ENCODE measurements at regions not wholly inside any gene's neighbourhood (a gene's known extent, or its start where the extent isn't known, plus 50 kb on each side); places are given as distances from the start of the nearest gene placed in this dataset.

DNA sequence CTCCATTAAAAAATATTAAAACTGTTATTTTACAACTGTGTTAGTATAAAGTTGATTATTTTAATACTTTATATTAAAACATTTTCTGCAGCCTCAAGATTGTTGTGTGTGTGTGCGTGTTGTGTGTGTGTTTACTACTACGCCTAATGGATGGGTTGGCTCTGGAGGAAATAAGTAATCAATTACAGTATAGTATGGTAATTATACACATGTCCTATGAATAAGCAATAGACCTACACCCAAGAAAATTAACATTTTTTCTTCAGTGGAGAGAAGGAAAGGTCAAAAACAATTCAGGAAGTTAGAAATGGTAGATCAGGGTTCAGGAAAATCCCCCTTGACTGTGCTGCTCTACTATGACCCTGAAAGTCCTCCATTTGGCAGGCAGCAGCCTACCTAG, 65.7 kb upstream of the DYRK2 start:
- TF ChIP-seq, protein P1, sequence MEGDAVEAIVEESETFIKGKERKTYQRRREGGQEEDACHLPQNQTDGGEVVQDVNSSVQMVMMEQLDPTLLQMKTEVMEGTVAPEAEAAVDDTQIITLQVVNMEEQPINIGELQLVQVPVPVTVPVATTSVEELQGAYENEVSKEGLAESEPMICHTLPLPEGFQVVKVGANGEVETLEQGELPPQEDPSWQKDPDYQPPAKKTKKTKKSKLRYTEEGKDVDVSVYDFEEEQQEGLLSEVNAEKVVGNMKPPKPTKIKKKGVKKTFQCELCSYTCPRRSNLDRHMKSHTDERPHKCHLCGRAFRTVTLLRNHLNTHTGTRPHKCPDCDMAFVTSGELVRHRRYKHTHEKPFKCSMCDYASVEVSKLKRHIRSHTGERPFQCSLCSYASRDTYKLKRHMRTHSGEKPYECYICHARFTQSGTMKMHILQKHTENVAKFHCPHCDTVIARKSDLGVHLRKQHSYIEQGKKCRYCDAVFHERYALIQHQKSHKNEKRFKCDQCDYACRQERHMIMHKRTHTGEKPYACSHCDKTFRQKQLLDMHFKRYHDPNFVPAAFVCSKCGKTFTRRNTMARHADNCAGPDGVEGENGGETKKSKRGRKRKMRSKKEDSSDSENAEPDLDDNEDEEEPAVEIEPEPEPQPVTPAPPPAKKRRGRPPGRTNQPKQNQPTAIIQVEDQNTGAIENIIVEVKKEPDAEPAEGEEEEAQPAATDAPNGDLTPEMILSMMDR (IDR thresholded peaks at IDR 0.05; ENCODE audit: low read length), result no peak
- TF ChIP-seq EZH2 (IDR thresholded peaks at IDR 0.05; ENCODE audit: borderline replicate concordance, low read length), result no peak
